Neural cell (in vitro differentiated cells): ENCODE measurements at regions not wholly inside any gene's neighbourhood (a gene's known extent, or its start where the extent isn't known, plus 50 kb on each side); places are given as distances from the start of the nearest gene placed in this dataset.
"Not testable (repeated sequence)": the region's sequence is repeated elsewhere in the genome, so short reads cannot be mapped to it uniquely, and the experiment has no call there.

Experiments
- H2AFZ ChIP-seq: fragments of 200-600, 300-800 bp; sonication (generic), shearing (Covaris generic); 2 replicates; pipeline ENCODE4 v1.6.0; 2014; ENCODE audit warnings: low read depth, mild to moderate bottlenecking, antibody characterized with exemption, low read length, moderate library complexity
- H3F3A ChIP-seq: fragments of 200-600 bp; shearing (Covaris generic); 2 replicates; pipeline ENCODE4 v1.6.1; 2016; ENCODE audit warnings: mild to moderate bottlenecking, moderate library complexity, mixed read lengths, antibody characterized with exemption, low read length; ENCODE audit not compliant: insufficient read depth, poor library complexity, severe bottlenecking
- H3K27ac ChIP-seq: fragments of 200-600, 300-800 bp; sonication (generic), shearing (Covaris generic); 2 replicates; pipeline ENCODE4 v1.5.1; 2014; ENCODE audit warnings: mild to moderate bottlenecking, low read length, moderate library complexity
- H3K27me3 ChIP-seq: fragments of 300-800, 200-600 bp; sonication (generic), shearing (Covaris generic); 2 replicates; pipeline ENCODE4 v1.6.0; 2014; ENCODE audit warnings: mild to moderate bottlenecking, low read depth, low read length, moderate library complexity; ENCODE audit not compliant: insufficient read depth
- H3K36me3 ChIP-seq: fragments of 300-800, 200-600 bp; sonication (generic), shearing (Covaris generic); 2 replicates; pipeline ENCODE4 v1.5.1; 2014; ENCODE audit warnings: mild to moderate bottlenecking, antibody characterized with exemption, low read length, moderate library complexity; ENCODE audit not compliant: insufficient read depth
- H3K4me2 ChIP-seq: fragments of 300-800, 200-600 bp; sonication (generic), shearing (Covaris generic); 2 replicates; pipeline ENCODE4 v1.6.0; 2014; ENCODE audit warnings: mild to moderate bottlenecking, low read length
- H3K4me3 ChIP-seq: fragments of 300-800, 200-600 bp; sonication (generic), shearing (Covaris generic); 2 replicates; pipeline ENCODE4 v1.5.1; 2014; ENCODE audit warnings: mild to moderate bottlenecking, low read length, moderate library complexity
- H3K79me2 ChIP-seq: fragments of 200-600 bp; shearing (Covaris generic); replicated peaks from 2 replicates; pipeline ENCODE4 v1.6.0; 2014; ENCODE audit warnings: mild to moderate bottlenecking, low read length, moderate library complexity; ENCODE audit not compliant: insufficient read depth
- H3K9ac ChIP-seq: fragments of 300-800, 200-600 bp; sonication (generic), shearing (Covaris generic); 2 replicates; pipeline ENCODE4 v1.6.1; 2016; ENCODE audit warnings: mild to moderate bottlenecking, low read length, mixed read lengths
- H3K9me2 ChIP-seq: fragments of 200-600 bp; shearing (Covaris generic); 2 replicates; pipeline ENCODE4 v1.6.1; 2016; ENCODE audit warnings: mild to moderate bottlenecking, low read length, mixed read lengths; ENCODE audit not compliant: insufficient read depth
- H3K9me3 ChIP-seq: fragments of 200-600, 300-800 bp; sonication (generic), shearing (Covaris generic); 2 replicates; pipeline ENCODE4 v1.6.1; 2016; ENCODE audit warnings: mild to moderate bottlenecking, mixed run types, low read length, moderate library complexity, mixed read lengths
- H4K20me1 ChIP-seq: fragments of 200-600 bp; shearing (Covaris generic); 2 replicates; pipeline ENCODE4 v1.6.1; 2016; ENCODE audit warnings: mild to moderate bottlenecking, mixed run types; ENCODE audit not compliant: insufficient read depth
- EP300 ChIP-seq: fragments of 450-650 bp; conservative IDR thresholded peaks from 2 replicates; pipeline ENCODE4 v1.6.1; 2014; ENCODE audit warnings: antibody characterized with exemption, mild to moderate bottlenecking, moderate library complexity; ENCODE audit not compliant: poor library complexity, severe bottlenecking
- EZH2 ChIP-seq: fragments of 200-600, 300-800 bp; shearing (Covaris generic), sonication (generic); IDR thresholded peaks from 2 replicates; pipeline ENCODE4 v1.6.1; 2014; ENCODE audit warnings: antibody characterized with exemption, low read length, borderline replicate concordance, mild to moderate bottlenecking; ENCODE audit not compliant: insufficient read depth, poor library complexity, severe bottlenecking
- MXI1 ChIP-seq: fragments of 450-650 bp; conservative IDR thresholded peaks from 2 replicates; pipeline ENCODE4 v1.6.1; 2014; ENCODE audit warnings: antibody characterized with exemption, mild to moderate bottlenecking; ENCODE audit not compliant: poor library complexity, severe bottlenecking
- POLR2AphosphoS5 ChIP-seq: IDR thresholded peaks from 2 replicates; pipeline ENCODE4 v1.6.1; 2012
- RAD21 ChIP-seq: fragments of 450-650 bp; conservative IDR thresholded peaks from 2 replicates; pipeline ENCODE4 v1.6.1; 2014; ENCODE audit warnings: antibody characterized with exemption, mild to moderate bottlenecking, moderate library complexity
- SMC3 ChIP-seq: fragments of 450-650 bp; conservative IDR thresholded peaks from 2 replicates; pipeline ENCODE4 v1.6.1; 2014; ENCODE audit warnings: antibody characterized with exemption, mild to moderate bottlenecking, moderate library complexity; ENCODE audit not compliant: poor library complexity
- TAF1 ChIP-seq: IDR thresholded peaks from 2 replicates; pipeline ENCODE4 v1.6.1; 2012; ENCODE audit warnings: low read depth
- TF ChIP-seq, protein P1 (sequence below): fragments of 450-650 bp; IDR thresholded peaks from 2 replicates; pipeline ENCODE4 v1.5.1; 2014; ENCODE audit warnings: antibody characterized with exemption, mild to moderate bottlenecking, moderate library complexity; ENCODE audit not compliant: poor library complexity, severe bottlenecking
- TF ChIP-seq, protein P2 (sequence below): IDR thresholded peaks from 2 replicates; pipeline ENCODE4 v1.6.1; 2012; ENCODE audit warnings: borderline replicate concordance

DNA sequence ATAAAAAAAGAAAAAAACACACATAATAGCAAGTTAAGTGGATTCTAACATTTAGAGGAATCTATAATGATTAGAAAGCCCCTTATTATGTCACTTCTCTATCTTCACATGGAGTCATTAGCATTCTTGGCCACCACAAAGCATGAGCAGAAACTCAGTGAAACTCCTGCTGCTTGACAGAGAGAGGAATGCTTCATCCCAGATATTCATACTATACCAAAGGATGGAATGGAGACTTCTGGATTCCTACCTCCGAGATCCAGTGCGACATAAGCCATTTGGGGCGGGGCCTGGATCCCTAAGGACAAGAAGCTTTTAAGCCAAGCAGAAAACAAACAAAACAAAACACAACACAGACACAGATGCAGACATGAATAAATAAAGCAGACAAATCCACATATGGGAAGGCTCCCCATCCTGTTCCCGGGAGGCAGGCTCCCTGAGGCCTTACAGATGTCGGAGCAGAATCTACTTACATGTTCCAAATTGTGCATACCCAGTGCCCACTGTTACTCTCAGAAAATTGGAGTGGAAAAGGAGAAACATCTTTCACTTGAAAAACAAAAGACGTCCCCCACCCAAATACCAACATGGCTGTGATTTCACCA, 727.3 kb downstream of the MAFB start:
- no peak for TF ChIP-seq TAF1
- no peak for TF ChIP-seq EP300
- TF ChIP-seq RAD21, result no peak
- TF ChIP-seq, protein P1, sequence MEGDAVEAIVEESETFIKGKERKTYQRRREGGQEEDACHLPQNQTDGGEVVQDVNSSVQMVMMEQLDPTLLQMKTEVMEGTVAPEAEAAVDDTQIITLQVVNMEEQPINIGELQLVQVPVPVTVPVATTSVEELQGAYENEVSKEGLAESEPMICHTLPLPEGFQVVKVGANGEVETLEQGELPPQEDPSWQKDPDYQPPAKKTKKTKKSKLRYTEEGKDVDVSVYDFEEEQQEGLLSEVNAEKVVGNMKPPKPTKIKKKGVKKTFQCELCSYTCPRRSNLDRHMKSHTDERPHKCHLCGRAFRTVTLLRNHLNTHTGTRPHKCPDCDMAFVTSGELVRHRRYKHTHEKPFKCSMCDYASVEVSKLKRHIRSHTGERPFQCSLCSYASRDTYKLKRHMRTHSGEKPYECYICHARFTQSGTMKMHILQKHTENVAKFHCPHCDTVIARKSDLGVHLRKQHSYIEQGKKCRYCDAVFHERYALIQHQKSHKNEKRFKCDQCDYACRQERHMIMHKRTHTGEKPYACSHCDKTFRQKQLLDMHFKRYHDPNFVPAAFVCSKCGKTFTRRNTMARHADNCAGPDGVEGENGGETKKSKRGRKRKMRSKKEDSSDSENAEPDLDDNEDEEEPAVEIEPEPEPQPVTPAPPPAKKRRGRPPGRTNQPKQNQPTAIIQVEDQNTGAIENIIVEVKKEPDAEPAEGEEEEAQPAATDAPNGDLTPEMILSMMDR, result no peak
- no peak for TF ChIP-seq POLR2AphosphoS5
- no peak for TF ChIP-seq MXI1
- no peak for TF ChIP-seq SMC3
- TF ChIP-seq EZH2, result no peak
- TF ChIP-seq, protein P2, sequence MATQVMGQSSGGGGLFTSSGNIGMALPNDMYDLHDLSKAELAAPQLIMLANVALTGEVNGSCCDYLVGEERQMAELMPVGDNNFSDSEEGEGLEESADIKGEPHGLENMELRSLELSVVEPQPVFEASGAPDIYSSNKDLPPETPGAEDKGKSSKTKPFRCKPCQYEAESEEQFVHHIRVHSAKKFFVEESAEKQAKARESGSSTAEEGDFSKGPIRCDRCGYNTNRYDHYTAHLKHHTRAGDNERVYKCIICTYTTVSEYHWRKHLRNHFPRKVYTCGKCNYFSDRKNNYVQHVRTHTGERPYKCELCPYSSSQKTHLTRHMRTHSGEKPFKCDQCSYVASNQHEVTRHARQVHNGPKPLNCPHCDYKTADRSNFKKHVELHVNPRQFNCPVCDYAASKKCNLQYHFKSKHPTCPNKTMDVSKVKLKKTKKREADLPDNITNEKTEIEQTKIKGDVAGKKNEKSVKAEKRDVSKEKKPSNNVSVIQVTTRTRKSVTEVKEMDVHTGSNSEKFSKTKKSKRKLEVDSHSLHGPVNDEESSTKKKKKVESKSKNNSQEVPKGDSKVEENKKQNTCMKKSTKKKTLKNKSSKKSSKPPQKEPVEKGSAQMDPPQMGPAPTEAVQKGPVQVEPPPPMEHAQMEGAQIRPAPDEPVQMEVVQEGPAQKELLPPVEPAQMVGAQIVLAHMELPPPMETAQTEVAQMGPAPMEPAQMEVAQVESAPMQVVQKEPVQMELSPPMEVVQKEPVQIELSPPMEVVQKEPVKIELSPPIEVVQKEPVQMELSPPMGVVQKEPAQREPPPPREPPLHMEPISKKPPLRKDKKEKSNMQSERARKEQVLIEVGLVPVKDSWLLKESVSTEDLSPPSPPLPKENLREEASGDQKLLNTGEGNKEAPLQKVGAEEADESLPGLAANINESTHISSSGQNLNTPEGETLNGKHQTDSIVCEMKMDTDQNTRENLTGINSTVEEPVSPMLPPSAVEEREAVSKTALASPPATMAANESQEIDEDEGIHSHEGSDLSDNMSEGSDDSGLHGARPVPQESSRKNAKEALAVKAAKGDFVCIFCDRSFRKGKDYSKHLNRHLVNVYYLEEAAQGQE, result no peak
- Histone ChIP-seq H3K27me3 (no peaks in the 10 kb centered on the region), H3K9me3 (no peaks in the 10 kb centered on the region), H3K4me3 (no peak overlapping the region), H3K36me3 (no peaks in the 10 kb centered on the region), H3K9me2 (no peaks in the 10 kb centered on the region), H2AFZ (no peak overlapping the region), H3K79me2 (no peaks in the 10 kb centered on the region), H3K27ac (no peak overlapping the region), H3K9ac (no peak overlapping the region), H4K20me1 (no peaks in the 10 kb centered on the region), H3K4me2 (no peak overlapping the region), H3F3A (peaks cover 7% of the 10 kb centered on the region)

DNA sequence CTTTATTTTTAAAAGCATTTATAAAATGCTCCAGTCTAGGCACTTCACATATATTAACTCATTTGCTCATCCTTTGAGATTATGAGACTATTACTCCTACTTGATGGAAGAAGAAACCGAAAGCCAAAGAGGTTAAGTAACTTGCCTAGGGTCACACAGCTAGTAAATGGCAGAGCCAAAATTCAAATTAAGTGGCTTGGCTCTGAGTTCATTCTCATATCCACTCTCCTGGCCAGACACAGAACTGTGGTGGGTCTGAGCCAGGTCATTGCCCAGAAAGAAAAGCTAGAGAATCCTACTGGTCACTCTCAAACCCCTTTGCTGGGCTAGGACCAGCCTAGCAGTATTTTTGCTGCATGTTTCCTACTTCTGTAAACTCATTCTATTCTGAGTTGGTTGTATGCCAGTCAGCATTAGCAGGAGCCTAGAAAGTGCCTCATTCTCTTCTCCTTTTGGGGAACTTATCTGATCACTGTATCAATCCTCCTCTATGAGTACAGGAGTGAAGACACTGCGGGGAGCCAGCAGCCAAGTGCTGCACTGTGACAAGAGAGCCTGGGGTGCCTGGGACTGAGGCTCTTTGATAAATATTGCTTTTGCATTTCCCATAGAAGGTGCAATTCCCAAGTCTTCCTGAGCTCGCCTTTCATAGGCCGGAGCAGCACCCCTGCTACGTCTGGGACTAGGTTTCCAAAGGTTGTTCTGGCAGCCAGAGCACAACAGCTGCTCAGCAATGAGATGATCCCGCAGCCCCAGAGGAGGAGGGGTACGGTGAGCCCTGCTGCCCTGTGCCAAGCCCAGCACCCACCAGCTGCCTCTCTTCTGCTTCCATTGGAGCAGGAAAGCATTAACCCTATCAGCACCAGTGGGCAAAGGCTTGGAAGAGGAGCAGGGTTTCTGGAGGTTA, 728.3 kb downstream of the MAFB start:
- H2AFZ ChIP-seq, result no peak overlapping the region
- no peaks in the 10 kb centered on the region for H3K9me2 ChIP-seq
- no peak overlapping the region for H3K9ac ChIP-seq
- H3K9me3 ChIP-seq, result no peaks in the 10 kb centered on the region
- H3K4me3 ChIP-seq, result no peak overlapping the region
- no peaks in the 10 kb centered on the region for H3K27me3 ChIP-seq
- no peak for TF ChIP-seq MXI1
- no peak for TF ChIP-seq EP300
- TF ChIP-seq, protein P2, result no peak
- no peak for TF ChIP-seq SMC3
- TF ChIP-seq RAD21, result no peak
- TF ChIP-seq POLR2AphosphoS5, result no peak
- no peak for TF ChIP-seq EZH2
- TF ChIP-seq, protein P1, result no peak
- no peak for TF ChIP-seq TAF1
- no peaks in the 10 kb centered on the region for H4K20me1 ChIP-seq
- no peaks in the 10 kb centered on the region for H3K36me3 ChIP-seq
- no peaks in the 10 kb centered on the region for H3K79me2 ChIP-seq
- H3K27ac ChIP-seq, result no peak overlapping the region
- peaks cover 7% of the 10 kb centered on the region for H3F3A ChIP-seq
- H3K4me2 ChIP-seq, result no peak overlapping the region

DNA sequence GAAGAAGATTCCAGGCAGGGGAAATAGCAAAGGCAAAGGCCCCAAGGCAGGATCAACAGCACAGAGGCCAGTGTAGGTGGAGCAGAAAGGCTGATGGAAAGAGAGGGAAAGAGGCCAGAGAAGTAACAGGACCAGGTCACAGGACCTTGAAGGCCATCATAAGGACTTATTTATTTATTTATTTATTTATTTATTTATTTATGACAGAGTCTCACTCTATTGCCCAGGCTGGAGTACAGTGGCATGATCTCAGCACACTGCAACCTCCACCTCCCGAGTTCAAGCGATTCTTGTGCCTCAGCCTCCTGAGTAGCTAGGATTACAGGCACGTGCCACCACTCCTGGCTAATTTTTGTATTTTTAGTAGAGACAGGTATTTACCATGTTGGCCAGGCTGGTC, 731.1 kb downstream of the MAFB start:
- H3K9me3 ChIP-seq, H3F3A ChIP-seq, H2AFZ ChIP-seq, H4K20me1 ChIP-seq, H3K9ac ChIP-seq, H3K36me3 ChIP-seq, H3K27ac ChIP-seq, H3K9me2 ChIP-seq, H3K27me3 ChIP-seq, H3K4me2 ChIP-seq, H3K79me2 ChIP-seq, H3K4me3 ChIP-seq: not testable (repeated sequence)
